ENCODE measurements at regions not wholly inside any gene's neighbourhood (a gene's known extent, or its start where the extent isn't known, plus 50 kb on each side); places are given as distances from the start of the nearest gene placed in this dataset.
"Not testable (repeated sequence)": the region's sequence is repeated elsewhere in the genome, so short reads cannot be mapped to it uniquely, and the experiment has no call there.

- no peak for DNase-seq (ENCODE audit: low spot score)
Measured at GRCh38 chr2:77834360-77835002, 312.3 kb upstream of the LRRTM4 start.

DNA sequence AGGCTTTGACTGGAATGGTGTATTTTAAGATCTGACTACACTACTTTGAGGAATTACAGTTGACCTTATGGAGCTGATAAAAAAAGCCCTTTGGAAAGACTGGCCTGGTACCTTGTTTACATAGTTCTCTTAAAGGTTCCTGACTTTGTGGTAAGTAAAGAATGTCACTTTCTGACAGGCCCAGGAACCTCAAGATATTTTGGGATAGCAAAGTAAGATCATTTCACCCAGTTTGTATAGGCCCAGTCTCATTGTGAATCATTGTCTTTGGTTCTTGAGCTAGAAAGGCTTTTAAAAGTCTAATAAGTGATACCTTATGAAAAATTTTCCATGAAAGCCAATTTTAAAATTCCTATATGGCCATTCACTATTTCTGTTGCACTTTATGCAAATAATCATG, 316.3 kb upstream of the LRRTM4 start:
- DNase-seq (ENCODE audit: low spot score), result no peak

DNA sequence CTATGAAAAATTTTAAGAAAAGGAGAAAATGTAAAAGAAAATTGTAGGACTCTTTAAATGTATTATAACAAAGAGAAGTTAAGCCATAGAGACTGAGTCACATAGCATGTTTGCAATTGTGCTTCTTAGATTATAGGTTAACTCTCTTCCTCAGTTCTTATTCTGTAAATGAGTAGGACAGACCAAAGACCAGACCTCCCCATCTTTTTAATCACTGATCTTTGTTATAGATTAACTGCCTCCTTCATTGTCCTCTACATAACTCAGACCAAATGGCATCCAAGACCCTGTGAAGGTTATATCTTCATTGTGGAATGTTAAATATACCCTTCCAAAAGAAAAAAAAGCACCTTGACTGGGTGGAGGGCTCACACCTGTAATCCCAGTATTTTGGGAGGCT, 316.9 kb upstream of the LRRTM4 start:
- no peak for DNase-seq (ENCODE audit: low spot score)

DNA sequence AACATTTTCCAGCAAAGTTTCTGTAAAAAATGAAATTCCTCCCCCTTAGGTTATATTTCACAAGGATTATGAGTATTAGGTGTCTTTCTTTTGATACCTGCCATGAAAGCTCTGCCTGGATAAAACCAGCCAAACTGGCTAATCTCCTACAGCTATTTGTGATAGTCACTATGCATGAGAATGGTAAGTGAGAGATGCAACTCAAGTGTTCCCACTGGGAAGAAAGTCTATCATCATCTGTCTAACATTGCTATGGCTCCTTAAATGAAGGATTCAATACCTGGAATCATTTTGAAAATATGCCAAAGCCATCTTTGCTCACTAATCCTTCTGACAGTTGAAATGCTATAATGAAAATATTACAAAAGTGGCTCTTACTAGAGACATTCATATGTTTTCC, 339.9 kb upstream of the LRRTM4 start:
- no peak for DNase-seq (ENCODE audit: low spot score)

GRCh38 chr2:77864426-77864825, 342.2 kb upstream of the LRRTM4 start:
- no peak for DNase-seq (ENCODE audit: low spot score)

- DNase-seq (ENCODE audit: low spot score), result peak; percentile 21
Measured at GRCh38 chr2:77866661-77867060, 344.5 kb upstream of the LRRTM4 start.

DNA sequence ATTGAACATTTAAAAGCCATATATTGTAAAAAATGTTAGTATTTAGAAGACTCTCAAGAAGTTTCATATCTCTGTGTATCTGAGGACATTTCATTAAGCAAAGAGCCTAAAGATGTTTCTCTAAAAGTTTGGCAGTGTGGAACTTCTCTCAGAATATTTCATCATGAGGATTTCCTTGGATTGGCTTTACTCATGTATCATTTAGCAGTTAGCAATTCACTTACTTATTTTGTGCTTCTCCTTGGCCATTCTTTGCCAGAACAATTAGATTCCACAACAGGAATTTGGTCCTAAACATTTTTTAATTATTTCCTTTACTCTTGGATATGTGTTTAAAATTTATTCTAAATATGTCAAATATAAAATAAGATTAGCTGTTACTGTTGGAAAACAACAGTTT, 345.0 kb upstream of the LRRTM4 start:
- DNase-seq (ENCODE audit: low spot score), result no peak

DNA sequence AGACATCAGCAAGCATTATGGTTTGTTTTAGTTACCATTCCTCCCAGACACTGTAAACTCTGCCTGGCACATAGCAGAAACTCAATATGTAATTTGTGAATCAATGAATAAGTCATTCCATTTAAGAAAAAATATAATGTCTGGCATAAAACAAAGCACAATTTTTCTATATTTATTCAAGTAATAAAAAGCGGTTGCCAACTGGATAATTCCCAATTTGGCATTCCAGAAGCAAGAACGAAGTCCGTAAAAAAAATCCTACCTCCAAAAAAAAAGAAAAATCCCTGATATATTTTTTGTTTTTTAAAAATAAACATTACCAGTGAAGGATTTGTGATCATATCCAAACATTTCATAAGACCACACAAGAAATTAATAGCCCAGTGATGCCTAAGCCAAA, 351.3 kb upstream of the LRRTM4 start:
- no peak for DNase-seq (ENCODE audit: low spot score)

DNA sequence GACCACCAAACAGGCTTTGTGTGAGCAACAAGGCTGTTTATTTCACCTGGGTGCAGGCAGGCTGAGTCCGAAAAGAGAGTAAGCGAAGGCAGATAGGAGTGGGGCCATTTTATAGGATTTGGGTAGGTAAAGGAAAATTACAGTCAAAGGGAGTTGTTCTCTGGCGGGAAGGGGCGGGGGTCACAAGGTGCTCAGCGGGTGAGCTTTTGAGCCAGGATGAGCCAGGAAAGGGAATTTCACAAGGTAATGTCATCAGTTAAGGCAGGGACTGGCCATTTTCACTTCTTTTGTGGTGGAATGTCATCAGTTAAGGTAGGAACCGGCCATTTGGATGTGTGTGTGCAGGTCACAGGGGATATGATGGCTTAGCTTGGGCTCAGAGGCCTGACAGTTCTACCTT, 378.0 kb upstream of the LRRTM4 start:
- DNase-seq (ENCODE audit: low spot score), result not testable (repeated sequence)

- DNase-seq (ENCODE audit: low spot score), result no peak
Measured at GRCh38 chr2:77910136-77910535, 388.0 kb upstream of the LRRTM4 start.

DNA sequence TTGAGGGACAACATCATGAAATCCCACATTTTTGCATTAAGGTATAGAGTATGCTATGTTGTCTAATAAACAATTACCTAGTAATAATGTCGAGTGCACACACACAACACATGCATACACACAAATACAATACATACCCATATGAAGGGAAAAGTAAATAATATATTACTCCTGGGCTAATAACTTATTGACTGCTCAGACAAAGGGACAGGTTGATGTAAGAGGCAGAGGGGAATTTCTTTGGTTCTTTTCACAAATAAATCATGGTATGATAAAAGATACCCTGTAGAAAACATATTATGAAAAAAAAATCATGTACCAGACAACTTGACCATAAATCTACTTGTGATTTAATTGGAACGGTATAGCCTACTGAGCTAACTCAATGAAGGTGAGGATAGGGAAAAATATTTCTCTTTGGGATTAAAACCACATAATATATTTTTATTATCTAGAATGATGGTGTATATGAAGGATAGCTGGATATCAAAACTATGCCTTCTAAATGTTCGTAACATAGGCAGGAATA, 398.7 kb upstream of the LRRTM4 start:
- DNase-seq (ENCODE audit: low spot score), result no peak

DNA sequence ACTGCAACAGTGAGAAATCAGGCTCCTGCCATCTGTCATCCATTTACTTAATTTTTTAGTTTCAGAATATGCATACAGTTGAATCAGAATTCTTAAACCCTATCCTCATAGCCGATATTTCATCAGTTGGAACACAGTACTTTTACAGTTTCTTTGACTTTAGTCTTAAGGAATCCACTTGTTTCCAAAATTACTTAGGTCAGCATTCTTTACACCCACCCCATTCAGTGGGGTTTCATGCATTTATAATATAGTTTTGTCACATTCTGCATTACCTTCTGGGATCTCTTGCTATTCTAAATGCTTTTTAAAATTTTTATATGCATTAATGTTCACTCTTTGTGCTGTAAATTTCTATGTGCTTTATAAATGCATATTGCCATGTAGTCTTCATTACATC, 400.4 kb upstream of the LRRTM4 start:
- no peak for DNase-seq (ENCODE audit: low spot score)

GRCh38 chr2:77937366-77937765, 415.2 kb upstream of the LRRTM4 start:
- no peak for DNase-seq (ENCODE audit: low spot score)

DNA sequence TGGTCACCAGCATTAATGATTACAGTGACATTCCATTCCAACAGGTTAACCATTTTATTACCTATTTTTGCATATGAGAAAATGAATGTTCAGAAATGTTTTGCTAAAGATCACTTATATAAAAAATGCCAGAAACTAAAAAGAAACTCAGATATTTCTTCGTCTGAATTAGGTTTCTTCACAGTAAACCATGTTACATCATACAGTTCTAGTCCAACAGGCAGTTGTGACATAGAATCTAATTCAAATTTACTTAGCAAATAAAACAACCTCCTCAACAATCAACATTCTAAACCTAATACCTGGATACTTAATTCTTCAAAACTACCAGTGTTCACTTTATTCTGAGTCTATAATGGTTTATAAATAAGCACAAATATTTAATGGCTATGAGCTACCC, 416.3 kb upstream of the LRRTM4 start:
- DNase-seq (ENCODE audit: low spot score), result no peak

DNA sequence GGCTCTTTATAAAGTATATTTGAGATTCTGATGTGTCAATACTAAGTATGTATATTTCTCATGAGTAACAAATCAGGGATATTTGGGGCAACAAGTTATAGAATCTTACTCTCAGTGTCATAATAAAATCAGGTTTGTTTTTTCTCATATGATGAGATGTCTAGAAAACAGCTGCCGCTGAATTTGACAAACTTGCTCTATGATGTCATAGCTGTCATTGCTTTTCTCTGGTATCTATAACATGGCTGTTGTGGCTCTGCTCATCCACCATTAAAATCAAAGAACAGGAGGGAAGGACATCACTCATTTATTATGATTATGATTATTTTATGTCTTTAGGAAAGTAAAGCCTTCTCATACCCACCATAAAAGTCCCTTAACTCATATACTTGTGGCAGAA, 417.2 kb upstream of the LRRTM4 start:
- no peak for DNase-seq (ENCODE audit: low spot score)

DNA sequence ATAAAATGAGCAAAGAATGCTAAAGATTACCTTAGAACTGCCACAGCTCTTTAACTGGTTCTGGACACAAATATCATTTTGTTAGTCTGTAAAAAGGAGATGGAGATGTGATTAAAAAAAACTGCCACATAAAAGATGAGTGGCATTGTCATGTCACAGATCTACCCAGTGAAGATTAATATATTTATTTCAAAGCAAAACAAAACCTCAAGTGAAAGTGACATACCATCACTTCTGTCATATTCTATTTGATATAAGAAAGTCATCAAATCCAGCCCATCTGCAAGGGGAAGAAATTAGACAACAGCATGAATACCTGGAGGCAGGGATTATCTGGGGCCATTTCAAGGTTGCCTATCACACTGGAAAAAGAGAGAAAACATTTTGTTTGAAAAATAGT, 417.6 kb upstream of the LRRTM4 start:
- no peak for DNase-seq (ENCODE audit: low spot score)

GRCh38 chr2:77954931-77955330, 432.8 kb upstream of the LRRTM4 start:
- no peak for DNase-seq (ENCODE audit: low spot score)

DNA sequence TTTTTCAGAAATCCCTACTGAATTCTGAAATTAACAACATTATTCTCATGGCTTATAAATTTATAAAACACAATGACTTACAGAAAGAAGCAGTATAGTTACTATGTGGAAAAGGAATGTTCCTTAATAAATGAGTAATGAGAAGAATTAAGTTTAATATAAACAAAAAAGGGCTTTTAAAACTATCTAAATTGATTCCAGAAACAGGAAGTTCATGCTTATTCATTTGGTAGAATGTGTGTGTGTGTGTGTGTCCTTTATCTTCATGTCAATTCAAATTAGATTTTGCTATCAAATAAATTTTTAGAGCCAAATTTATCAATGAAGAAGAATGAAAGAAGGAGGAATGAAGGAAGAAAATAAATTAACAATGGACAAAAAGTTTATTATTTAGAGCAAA, 440.8 kb upstream of the LRRTM4 start:
- DNase-seq (ENCODE audit: low spot score), result no peak

- no peak for DNase-seq (ENCODE audit: low spot score)
Measured at GRCh38 chr2:77977471-77978063, 455.4 kb upstream of the LRRTM4 start.

DNA sequence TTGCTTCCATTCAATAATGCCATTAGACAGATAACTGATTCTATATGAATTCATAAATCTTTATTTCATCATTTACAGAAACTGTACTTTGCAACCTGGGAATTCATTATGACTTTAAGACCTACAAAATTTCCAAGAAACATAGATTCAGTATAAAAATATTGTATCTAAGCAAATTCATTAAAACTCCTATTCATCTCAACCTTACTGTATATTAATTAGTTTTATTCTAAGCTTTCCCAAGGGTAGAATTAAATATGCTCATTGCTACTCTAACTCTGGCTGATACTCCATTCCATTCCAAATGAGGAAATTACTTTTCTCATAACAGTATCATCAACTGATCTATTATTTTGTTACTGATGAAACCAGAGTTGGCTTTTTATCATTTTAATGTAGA, 473.0 kb upstream of the LRRTM4 start:
- DNase-seq (ENCODE audit: low spot score), result no peak

DNA sequence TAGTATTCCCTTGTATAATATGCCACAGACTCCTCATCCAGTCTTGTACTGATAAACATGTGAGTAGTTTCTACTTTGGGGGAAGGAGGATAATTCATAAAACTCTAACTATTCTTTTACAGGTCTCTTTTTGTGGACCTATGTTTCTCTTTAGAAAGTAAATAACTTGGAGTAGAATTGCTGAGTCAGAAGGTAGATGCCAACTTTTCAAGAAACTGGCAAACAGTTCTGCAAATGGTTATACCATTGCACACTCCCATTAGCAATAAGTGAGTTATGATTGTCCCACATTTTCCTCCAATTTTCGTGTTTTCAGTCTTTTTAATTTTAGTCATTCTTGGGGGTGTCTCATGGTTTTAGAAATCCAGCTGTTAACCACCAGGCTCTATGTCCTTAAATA, 477.2 kb upstream of the LRRTM4 start:
- DNase-seq (ENCODE audit: low spot score), result no peak

GRCh38 chr2:78009289-78009688, 487.1 kb upstream of the LRRTM4 start:
- no peak for DNase-seq (ENCODE audit: low spot score)

DNA sequence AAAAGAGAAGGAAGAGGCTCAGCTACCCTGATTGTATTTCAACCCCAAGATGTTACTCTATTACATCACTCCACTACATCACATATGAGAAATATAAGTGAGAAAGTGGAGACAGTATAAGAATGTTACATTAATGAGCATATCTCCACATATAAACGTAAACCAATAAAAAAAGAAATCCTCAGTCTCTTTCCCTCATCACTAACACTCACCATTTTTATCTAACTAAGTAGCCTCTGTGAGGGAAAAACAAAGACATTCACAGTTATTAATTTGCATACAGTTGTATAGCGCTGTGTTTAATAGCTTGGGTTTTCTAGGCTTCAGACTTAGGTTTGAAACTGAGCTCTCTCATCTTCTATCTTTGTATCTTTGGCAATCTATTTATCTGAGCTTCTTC, 489.1 kb upstream of the LRRTM4 start:
- no peak for DNase-seq (ENCODE audit: low spot score)

DNA sequence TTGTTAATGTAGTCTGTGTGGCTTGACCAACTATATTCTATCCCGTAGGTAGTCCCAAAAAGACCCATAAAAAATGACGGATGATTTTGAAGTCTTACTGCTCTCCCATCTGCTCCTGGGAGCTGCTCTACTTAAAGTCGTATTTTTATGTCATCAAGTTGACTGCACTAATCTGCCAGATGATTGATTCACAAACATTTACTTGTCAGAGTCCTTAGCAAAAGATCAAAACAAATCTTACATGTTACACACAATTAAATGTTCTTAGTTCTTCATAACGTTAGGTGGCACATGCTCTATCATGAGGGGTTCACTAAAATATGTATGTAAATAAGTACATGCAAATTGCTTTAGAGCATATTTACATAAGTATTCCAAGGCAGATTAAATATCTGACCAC, 498.3 kb upstream of the LRRTM4 start:
- DNase-seq (ENCODE audit: low spot score), result no peak
